Gastrocnemius medialis (tissue), 4 donors: ENCODE measurements at regions not wholly inside any gene's neighbourhood (a gene's known extent, or its start where the extent isn't known, plus 50 kb on each side); places are given as distances from the start of the nearest gene placed in this dataset.

Experiments
- ATAC-seq, 2 donors: fragments of 150-250 bp; one replicate each; pipeline ENCODE4 v1.9.1; 2016
- DNase-seq, 2 donors: peaks; one replicate each; pipeline ENCODE4 v3.0.0-alpha.2; 2019
- H3K27ac ChIP-seq, 4 donors: fragments of 200-600 bp; sonication (generic); 1 replicate in 1 of 4; 2 replicates in 3 of 4; pipeline ENCODE4 v1.5.1; 2016 to 2018; ENCODE audit warnings: mild to moderate bottlenecking in 2 of 4, moderate library complexity in 1 of 4
- H3K27me3 ChIP-seq, 3 donors: fragments of 200-600 bp; sonication (generic) in 2 of 3; 1 replicate in 1 of 3; 2 replicates in 2 of 3; pipeline versions ENCODE4 v1.5.1 to v1.6.0; 2016 to 2019; ENCODE audit warnings: mild to moderate bottlenecking in 1 of 3, moderate library complexity in 1 of 3
- H3K36me3 ChIP-seq, 2 donors: fragments of 200-600 bp; sonication (generic) in 1 of 2; one replicate each; pipeline ENCODE4 v1.5.1; 2017 to 2018
- H3K4me1 ChIP-seq, 2 donors: fragments of 200-600 bp; sonication (generic) in 1 of 2; one replicate each; pipeline ENCODE4 v1.5.1; 2016 to 2017; ENCODE audit warnings: mild to moderate bottlenecking in 2 of 2
- H3K4me3 ChIP-seq, 4 donors: fragments of 200-600 bp; sonication (generic) in 3 of 4; 1 replicate in 1 of 4; 2 replicates in 3 of 4; pipeline ENCODE4 v1.5.1; 2016 to 2019; ENCODE audit warnings: mild to moderate bottlenecking in 2 of 4
- H3K9me3 ChIP-seq, 3 donors: fragments of 200-600 bp; sonication (generic) in 2 of 3; 1 replicate in 1 of 3; 2 replicates in 2 of 3; pipeline ENCODE4 v1.5.1; 2016 to 2019
- CTCF ChIP-seq, 5 experiments: fragments of 450-650 bp in 3 of 5; fragments of 200-600 bp in 2 of 5; sonication (generic) in 2 of 5; IDR thresholded peaks in 4 of 5; conservative IDR thresholded peaks in 1 of 5; 1 replicate in 4 of 5; 2 replicates in 1 of 5; pipeline ENCODE4 v1.5.1; 2016 to 2019; ENCODE audit warnings: antibody characterized with exemption in 5 of 5, mild to moderate bottlenecking in 3 of 5, moderate library complexity in 3 of 5
- POLR2A ChIP-seq, 2 donors: fragments of 450-650 bp; IDR thresholded peaks; one replicate each; pipeline ENCODE4 v1.6.1; 2017; ENCODE audit warnings: antibody characterized with exemption in 2 of 2, mild to moderate bottlenecking in 2 of 2, moderate library complexity in 2 of 2
- in situ Hi-C, 4 donors: fragments of 200-750 bp; cut with MboI; loops; one replicate each; pipeline versions ENCODE4 v1.15.0 to v1.8.0; 2017; ENCODE audit warnings: low sequenced_read_pairs in 4 of 4
- intact Hi-C: fragments of 100-400 bp; cut with DNase I; formaldehyde crosslinking; loops from one replicate; pipeline ENCODE4 v1.15.1; 2023; ENCODE audit warnings: low total_unique reads

- TF ChIP-seq CTCF (IDR thresholded peaks at IDR 0.05 in 4 of 5, conservative IDR thresholded peaks at IDR 0.05 in 1 of 5), result no peak
- TF ChIP-seq POLR2A (IDR thresholded peaks at IDR 0.05), result no peak
- DNase-seq (no peak), ATAC-seq (no peak)
- intact Hi-C loops, result no loop called here
- Histone ChIP-seq H3K4me1 (no peaks in the 10 kb centered on the region), H3K9me3 (no peaks in the 10 kb centered on the region), H3K27ac (no peak overlapping the region), H3K36me3 (no peaks in the 10 kb centered on the region), H3K27me3 (no peaks in the 10 kb centered on the region), H3K4me3 (no peak overlapping the region)
- in situ Hi-C loops, result no loop called here
Observed at GRCh38 chr12:84624601-84625000, 288.0 kb downstream of the SLC6A15 start.

GRCh38 chr12:84619053-84619571 lies 293.5 kb downstream of the SLC6A15 start:
- no peaks in the 10 kb centered on the region for H3K27me3 ChIP-seq
- no peak overlapping the region for H3K27ac ChIP-seq
- ATAC-seq, result no peak
- in situ Hi-C loops (no loop called here), intact Hi-C loops (no loop called here)
- no peak for DNase-seq
- H3K36me3 ChIP-seq, result no peaks in the 10 kb centered on the region
- no peaks in the 10 kb centered on the region for H3K9me3 ChIP-seq
- no peaks in the 10 kb centered on the region for H3K4me1 ChIP-seq
- TF ChIP-seq CTCF (IDR thresholded peaks at IDR 0.05 in 4 of 5, conservative IDR thresholded peaks at IDR 0.05 in 1 of 5), result no peak
- TF ChIP-seq POLR2A (IDR thresholded peaks at IDR 0.05), result no peak
- no peak overlapping the region for H3K4me3 ChIP-seq

- Histone ChIP-seq H3K36me3 (no peaks in the 10 kb centered on the region), H3K27me3 (no peaks in the 10 kb centered on the region), H3K4me1 (no peaks in the 10 kb centered on the region), H3K9me3 (no peaks in the 10 kb centered on the region), H3K27ac (no peak overlapping the region), H3K4me3 (no peak overlapping the region)
- in situ Hi-C loops, result no loop called here
- TF ChIP-seq CTCF (IDR thresholded peaks at IDR 0.05 in 4 of 5, conservative IDR thresholded peaks at IDR 0.05 in 1 of 5) (no peak), POLR2A (IDR thresholded peaks at IDR 0.05) (no peak)
- DNase-seq, result no peak
- intact Hi-C loops, result no loop called here
- ATAC-seq, result no peak
Observed at GRCh38 chr12:84607170-84607819, 305.3 kb downstream of the SLC6A15 start.

GRCh38 chr12:84605983-84606382 lies 306.6 kb downstream of the SLC6A15 start:
- intact Hi-C loops (no loop called here), in situ Hi-C loops (no loop called here)
- TF ChIP-seq CTCF (IDR thresholded peaks at IDR 0.05 in 4 of 5, conservative IDR thresholded peaks at IDR 0.05 in 1 of 5) (no peak), POLR2A (IDR thresholded peaks at IDR 0.05) (no peak)
- H3K4me3 ChIP-seq, result no peak overlapping the region
- no peak for ATAC-seq
- no peaks in the 10 kb centered on the region for H3K36me3 ChIP-seq
- H3K27ac ChIP-seq, result no peak overlapping the region
- DNase-seq, result no peak
- no peaks in the 10 kb centered on the region for H3K4me1 ChIP-seq
- no peaks in the 10 kb centered on the region for H3K9me3 ChIP-seq
- no peaks in the 10 kb centered on the region for H3K27me3 ChIP-seq

- DNase-seq (no peak), ATAC-seq (no peak)
- Histone ChIP-seq H3K27me3 (no peaks in the 10 kb centered on the region), H3K36me3 (no peaks in the 10 kb centered on the region), H3K4me3 (no peak overlapping the region), H3K9me3 (no peaks in the 10 kb centered on the region), H3K27ac (no peak overlapping the region), H3K4me1 (no peaks in the 10 kb centered on the region)
- in situ Hi-C loops, result no loop called here
- TF ChIP-seq CTCF (IDR thresholded peaks at IDR 0.05 in 4 of 5, conservative IDR thresholded peaks at IDR 0.05 in 1 of 5) (no peak), POLR2A (IDR thresholded peaks at IDR 0.05) (no peak)
- intact Hi-C loops, result no loop called here
Observed at GRCh38 chr12:84604551-84604950, 308.0 kb downstream of the SLC6A15 start.
